ENCODE measurements at regions not wholly inside any gene's neighbourhood (a gene's known extent, or its start where the extent isn't known, plus 50 kb on each side); places are given as distances from the start of the nearest gene placed in this dataset.
"Not testable (repeated sequence)": the region's sequence is repeated elsewhere in the genome, so short reads cannot be mapped to it uniquely, and the experiment has no call there.

- not testable (repeated sequence) for DNase-seq
Measured at GRCh38 chr4:9505341-9505740, 61.1 kb downstream of the DEFB131A start.

- DNase-seq, result not testable (repeated sequence)
Measured at GRCh38 chr4:9506672-9507071, 62.5 kb downstream of the DEFB131A start.

- DNase-seq, result not testable (repeated sequence)
Measured at GRCh38 chr4:9512941-9513340, 68.7 kb downstream of the DEFB131A start.

GRCh38 chr4:9519631-9520030 lies 75.4 kb downstream of the DEFB131A start:
- DNase-seq, result not testable (repeated sequence)

- DNase-seq, result not testable (repeated sequence)
Measured at GRCh38 chr4:9522903-9523302, 78.7 kb downstream of the DEFB131A start.

GRCh38 chr4:9524406-9524805 lies 80.2 kb downstream of the DEFB131A start:
- DNase-seq, result not testable (repeated sequence)

GRCh38 chr4:9532134-9532862 lies 88.1 kb downstream of the DEFB131A start:
- DNase-seq, result peak in 51 of 56 donors; percentile 1 to 74 (median 42)

GRCh38 chr4:9532863-9533192 lies 88.6 kb downstream of the DEFB131A start:
- not testable (repeated sequence) for DNase-seq

GRCh38 chr4:9537101-9537500 lies 92.9 kb downstream of the DEFB131A start:
- DNase-seq, result not testable (repeated sequence)

GRCh38 chr4:9539939-9540520 lies 95.8 kb downstream of the DEFB131A start:
- DNase-seq, result not testable (repeated sequence)

- DNase-seq, result not testable (repeated sequence)
Measured at GRCh38 chr4:9541388-9541915, 97.2 kb downstream of the DEFB131A start.

GRCh38 chr4:9544851-9545250 lies 100.6 kb downstream of the DEFB131A start:
- peak in 22 of 56 donors; percentile 1 to 66 (median 22) for DNase-seq

- DNase-seq, result not testable (repeated sequence)
Measured at GRCh38 chr4:9547470-9547869, 103.3 kb downstream of the DEFB131A start.

- not testable (repeated sequence) for DNase-seq
Measured at GRCh38 chr4:9556076-9556475, 111.9 kb downstream of the DEFB131A start.

GRCh38 chr4:9577869-9578268 lies 133.7 kb downstream of the DEFB131A start:
- DNase-seq, result not testable (repeated sequence)

GRCh38 chr4:9582880-9583279 lies 138.7 kb downstream of the DEFB131A start:
- DNase-seq, result not testable (repeated sequence)

- no peak for DNase-seq
Measured at GRCh38 chr4:9592010-9592409, 147.8 kb downstream of the DEFB131A start.

GRCh38 chr4:9594948-9595347 lies 150.7 kb downstream of the DEFB131A start:
- no peak for DNase-seq

- not testable (repeated sequence) for DNase-seq
Measured at GRCh38 chr4:9595531-9595930, 151.3 kb downstream of the DEFB131A start.

- DNase-seq, result no peak
Measured at GRCh38 chr4:9599266-9599665, 155.1 kb downstream of the DEFB131A start.

- no peak for DNase-seq
Measured at GRCh38 chr4:9600246-9600645, 156.0 kb downstream of the DEFB131A start.

GRCh38 chr4:9602389-9602914 lies 158.2 kb downstream of the DEFB131A start:
- no peak for DNase-seq
